ENCODE measurements at regions not wholly inside any gene's neighbourhood (a gene's known extent, or its start where the extent isn't known, plus 50 kb on each side); places are given as distances from the start of the nearest gene placed in this dataset.

GRCh38 chr17:21528031-21528695 lies 152.0 kb downstream of the KCNJ12 start:
- no peak for DNase-seq (ENCODE audit: insufficient read length, low spot score, missing footprints)
- Histone ChIP-seq H3K27ac (ENCODE audit: low read depth, low read length) (no peak overlapping the region), H3K4me2 (ENCODE audit: insufficient read depth, low read length) (no peak overlapping the region), H2AFZ (ENCODE audit: low read length) (no peak overlapping the region), H3K9me3 (ENCODE audit: low read depth, low read length) (no peaks in the 10 kb centered on the region), H3K79me2 (ENCODE audit: insufficient read depth, low read length) (no peaks in the 10 kb centered on the region), H3K27me3 (ENCODE audit: insufficient read depth, low read length) (no peaks in the 10 kb centered on the region), H4K20me1 (ENCODE audit: insufficient read depth, low read length) (peaks cover 9% of the 10 kb centered on the region), H3K4me3 (ENCODE audit: insufficient read depth, low read length) (no peak overlapping the region), H3K36me3 (ENCODE audit: insufficient read depth, low read length) (peaks cover 2% of the 10 kb centered on the region), H3K4me1 (ENCODE audit: insufficient read depth, low read length) (peaks cover 5% of the 10 kb centered on the region)
- no peak for TF ChIP-seq CTCF (IDR thresholded peaks at IDR 0.05; ENCODE audit: extremely low read depth, low read depth, low read length)

- Histone ChIP-seq H2AFZ (ENCODE audit: low read length) (no peak overlapping the region), H3K36me3 (ENCODE audit: insufficient read depth, low read length) (peaks cover 21% of the 10 kb centered on the region), H4K20me1 (ENCODE audit: insufficient read depth, low read length) (peaks cover 14% of the 10 kb centered on the region), H3K4me1 (ENCODE audit: insufficient read depth, low read length) (no peaks in the 10 kb centered on the region), H3K4me2 (ENCODE audit: insufficient read depth, low read length) (no peak overlapping the region), H3K9me3 (ENCODE audit: low read depth, low read length) (no peaks in the 10 kb centered on the region), H3K27me3 (ENCODE audit: insufficient read depth, low read length) (no peaks in the 10 kb centered on the region), H3K27ac (ENCODE audit: low read depth, low read length) (no peak overlapping the region), H3K79me2 (ENCODE audit: insufficient read depth, low read length) (no peaks in the 10 kb centered on the region), H3K4me3 (ENCODE audit: insufficient read depth, low read length) (no peak overlapping the region)
- peak; percentile 56 for DNase-seq (ENCODE audit: insufficient read length, low spot score, missing footprints)
- no peak for TF ChIP-seq CTCF (IDR thresholded peaks at IDR 0.05; ENCODE audit: extremely low read depth, low read depth, low read length)
Observed at GRCh38 chr17:21530311-21530710, 154.2 kb downstream of the KCNJ12 start.

GRCh38 chr17:21530841-21531240 lies 154.7 kb downstream of the KCNJ12 start:
- no peaks in the 10 kb centered on the region for H3K27me3 ChIP-seq (ENCODE audit: insufficient read depth, low read length)
- no peaks in the 10 kb centered on the region for H3K4me1 ChIP-seq (ENCODE audit: insufficient read depth, low read length)
- H3K9me3 ChIP-seq (ENCODE audit: low read depth, low read length): no peaks in the 10 kb centered on the region
- TF ChIP-seq CTCF (IDR thresholded peaks at IDR 0.05; ENCODE audit: extremely low read depth, low read depth, low read length): no peak
- no peak overlapping the region for H3K4me2 ChIP-seq (ENCODE audit: insufficient read depth, low read length)
- H3K79me2 ChIP-seq (ENCODE audit: insufficient read depth, low read length): peaks cover 2% of the 10 kb centered on the region
- no peak overlapping the region for H3K4me3 ChIP-seq (ENCODE audit: insufficient read depth, low read length)
- no peak for DNase-seq (ENCODE audit: insufficient read length, low spot score, missing footprints)
- H4K20me1 ChIP-seq (ENCODE audit: insufficient read depth, low read length): peaks cover 14% of the 10 kb centered on the region
- no peak overlapping the region for H2AFZ ChIP-seq (ENCODE audit: low read length)
- no peak overlapping the region for H3K27ac ChIP-seq (ENCODE audit: low read depth, low read length)
- peaks cover 21% of the 10 kb centered on the region for H3K36me3 ChIP-seq (ENCODE audit: insufficient read depth, low read length)

- H3K4me2 ChIP-seq (ENCODE audit: insufficient read depth, low read length): no peak overlapping the region
- no peak overlapping the region for H2AFZ ChIP-seq (ENCODE audit: low read length)
- H3K36me3 ChIP-seq (ENCODE audit: insufficient read depth, low read length): peaks cover 21% of the 10 kb centered on the region
- peaks cover 14% of the 10 kb centered on the region for H4K20me1 ChIP-seq (ENCODE audit: insufficient read depth, low read length)
- H3K27ac ChIP-seq (ENCODE audit: low read depth, low read length): no peak overlapping the region
- no peaks in the 10 kb centered on the region for H3K27me3 ChIP-seq (ENCODE audit: insufficient read depth, low read length)
- H3K4me3 ChIP-seq (ENCODE audit: insufficient read depth, low read length): no peak overlapping the region
- no peaks in the 10 kb centered on the region for H3K9me3 ChIP-seq (ENCODE audit: low read depth, low read length)
- DNase-seq (ENCODE audit: insufficient read length, low spot score, missing footprints): no peak
- H3K4me1 ChIP-seq (ENCODE audit: insufficient read depth, low read length): no peaks in the 10 kb centered on the region
- TF ChIP-seq CTCF (IDR thresholded peaks at IDR 0.05; ENCODE audit: extremely low read depth, low read depth, low read length): no peak
- peaks cover 17% of the 10 kb centered on the region for H3K79me2 ChIP-seq (ENCODE audit: insufficient read depth, low read length)
Observed at GRCh38 chr17:21532763-21533385, 156.7 kb downstream of the KCNJ12 start.
